ENCODE measurements at regions not wholly inside any gene's neighbourhood (a gene's known extent, or its start where the extent isn't known, plus 50 kb on each side); places are given as distances from the start of the nearest gene placed in this dataset.

DNA sequence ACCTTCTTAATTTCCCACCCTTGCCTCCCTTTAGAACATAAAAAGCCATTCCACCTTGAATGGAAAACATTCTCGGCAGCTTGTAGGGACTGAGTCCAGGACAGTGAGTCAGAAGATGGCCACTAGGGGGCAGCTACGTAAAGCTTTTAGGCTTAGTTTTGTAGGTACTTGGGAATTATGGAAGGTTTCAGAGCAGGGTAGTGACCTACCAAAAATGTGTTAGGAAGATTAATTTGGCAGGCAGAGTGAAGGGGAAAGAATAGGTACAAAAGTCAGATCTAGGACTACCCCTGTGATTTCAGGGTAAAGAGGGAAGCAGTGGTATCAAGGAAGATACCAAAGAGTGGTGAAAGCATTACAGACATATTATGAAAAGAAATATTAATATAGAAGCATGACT, 198.4 kb downstream of the NDFIP2 start:
- DNase-seq = peak; percentile 11

DNA sequence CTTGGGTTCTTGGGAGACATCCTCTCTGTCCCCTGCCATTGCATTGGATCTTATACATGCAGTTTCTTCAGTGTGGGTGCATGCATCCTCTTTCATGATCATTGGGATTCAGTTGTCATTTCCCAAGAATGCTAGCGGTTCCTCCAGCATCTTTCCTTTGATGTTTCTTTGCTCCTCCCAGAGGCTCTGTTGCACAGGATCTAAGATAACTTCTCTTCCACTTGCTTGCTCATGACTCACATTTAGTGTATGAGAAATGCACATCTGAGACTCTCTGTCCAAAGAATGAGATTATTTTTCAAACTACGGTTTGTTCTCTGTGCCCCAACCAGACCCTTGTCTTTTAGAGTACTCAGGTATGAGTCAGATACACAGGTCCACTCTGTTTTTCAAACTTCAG, 197.1 kb downstream of the NDFIP2 start:
- no peak for DNase-seq

DNA sequence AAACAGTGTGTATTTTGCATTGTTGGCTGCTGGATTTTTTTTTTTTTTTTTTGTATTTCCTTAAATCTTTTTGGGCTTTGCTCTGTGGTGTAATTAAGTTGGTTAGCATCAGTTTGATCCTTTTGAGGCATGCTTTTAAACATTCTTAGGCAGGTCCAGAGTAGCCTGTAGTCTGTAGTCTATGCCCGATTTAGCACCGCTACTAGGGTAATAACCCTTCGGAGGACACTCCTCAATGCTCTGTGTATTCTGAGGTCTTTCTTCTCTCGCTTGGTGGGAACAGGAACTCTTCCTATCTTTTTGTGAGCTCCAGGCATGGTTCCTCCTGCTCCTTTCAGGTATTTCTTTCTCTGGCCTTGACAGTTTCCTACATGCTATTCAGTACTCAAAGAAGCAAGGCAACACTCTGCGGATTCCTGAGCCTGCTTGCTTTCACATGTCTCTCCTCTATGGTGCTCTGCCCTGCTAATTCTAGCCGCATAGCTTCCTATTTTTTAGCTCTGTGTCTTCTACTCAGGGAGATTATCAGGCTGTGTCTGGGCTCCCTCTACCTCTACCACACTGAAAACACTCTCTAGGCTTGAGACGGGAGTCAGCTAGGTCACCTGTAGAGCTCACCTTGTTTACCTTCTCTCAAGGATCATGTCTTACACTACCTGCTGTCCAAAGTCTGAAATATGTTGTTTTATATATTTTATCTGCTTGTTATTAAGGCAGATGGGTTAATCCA, 195.1 kb downstream of the NDFIP2 start:
- no peak for DNase-seq

DNA sequence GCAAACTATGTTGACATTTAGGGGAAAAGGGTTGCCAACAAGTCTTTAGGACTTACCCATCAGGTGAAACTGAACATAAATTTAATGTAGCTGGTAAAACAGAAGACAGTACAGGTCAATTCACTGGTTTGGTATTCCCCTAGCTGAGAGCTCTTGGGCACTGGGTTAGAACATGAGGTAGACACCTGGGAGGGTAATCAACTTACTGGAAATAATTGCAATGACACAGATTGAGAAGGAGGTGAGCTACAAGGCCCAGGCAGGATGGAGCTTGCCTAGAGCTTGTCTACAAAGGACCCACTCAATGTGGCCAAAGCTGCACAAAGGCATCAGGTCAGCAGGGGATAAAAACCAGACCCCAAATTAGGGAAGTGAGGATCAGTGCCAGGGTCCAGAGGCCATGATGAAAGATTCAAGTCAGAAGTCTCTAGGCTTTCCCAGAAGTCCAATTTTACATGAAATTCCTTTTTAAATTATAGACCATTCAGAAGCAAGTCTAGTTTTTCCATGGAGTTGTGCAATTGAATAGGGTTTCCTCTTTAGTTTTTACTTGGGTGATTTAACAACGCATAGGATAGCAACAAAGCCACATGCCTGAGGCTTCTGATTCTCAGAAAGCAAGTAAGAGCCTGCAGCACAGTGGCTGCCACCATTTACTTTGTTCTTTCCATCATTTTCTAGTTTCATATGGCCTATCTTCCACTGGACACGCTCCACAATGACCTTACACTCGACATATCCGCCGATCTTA, 194.0 kb downstream of the NDFIP2 start:
- DNase-seq = no peak

DNA sequence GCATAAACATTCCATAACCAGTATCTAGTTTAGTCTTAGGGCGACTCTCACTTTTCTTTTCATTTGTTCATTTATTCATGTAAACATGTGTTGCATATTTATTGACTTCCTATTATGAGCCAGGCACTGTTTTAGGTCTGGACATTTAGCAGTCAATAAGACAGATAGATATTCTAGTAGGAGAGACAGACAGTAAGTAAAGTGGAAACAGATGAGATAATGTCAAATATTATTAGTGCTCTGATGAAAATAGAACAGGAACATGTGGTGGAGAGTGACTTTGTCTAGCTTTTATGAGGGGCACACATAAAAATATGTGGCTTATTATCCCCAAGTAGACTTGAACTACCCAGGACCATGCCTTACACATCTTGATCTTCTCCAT, 193.0 kb downstream of the NDFIP2 start:
- no peak for DNase-seq

DNA sequence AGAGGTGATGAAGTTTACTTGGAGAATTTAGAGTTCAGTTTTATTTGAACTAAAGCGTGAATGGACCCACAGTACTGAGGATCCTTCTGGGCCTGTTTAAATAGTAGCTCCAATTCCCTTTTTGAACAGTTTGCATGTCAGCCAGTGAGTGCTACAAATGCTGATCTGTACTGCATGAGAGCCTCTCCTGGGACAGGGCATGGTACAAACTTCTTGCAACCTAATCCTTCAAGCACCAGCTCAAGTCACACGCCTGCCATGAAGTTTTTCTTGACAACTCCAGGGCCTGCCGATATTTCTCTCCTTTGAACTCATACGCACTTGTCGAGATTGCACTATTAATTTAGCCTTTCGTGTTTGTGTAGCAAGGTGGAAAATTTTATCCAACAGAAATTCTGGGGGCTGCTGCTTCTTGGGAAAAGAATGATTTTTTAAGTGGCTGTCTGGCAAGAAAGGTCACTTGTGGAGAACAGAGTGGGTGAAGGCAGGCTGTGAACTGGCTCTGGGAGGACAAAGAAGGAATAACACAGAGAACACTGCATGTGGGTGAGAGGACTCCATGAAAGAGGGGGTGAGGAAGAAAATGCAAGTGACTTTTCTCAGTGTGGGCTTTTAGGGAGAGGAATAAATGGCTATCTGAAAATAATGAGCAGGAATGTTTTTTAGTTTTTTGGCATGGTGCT, 192.5 kb downstream of the NDFIP2 start:
- no peak for DNase-seq

DNA sequence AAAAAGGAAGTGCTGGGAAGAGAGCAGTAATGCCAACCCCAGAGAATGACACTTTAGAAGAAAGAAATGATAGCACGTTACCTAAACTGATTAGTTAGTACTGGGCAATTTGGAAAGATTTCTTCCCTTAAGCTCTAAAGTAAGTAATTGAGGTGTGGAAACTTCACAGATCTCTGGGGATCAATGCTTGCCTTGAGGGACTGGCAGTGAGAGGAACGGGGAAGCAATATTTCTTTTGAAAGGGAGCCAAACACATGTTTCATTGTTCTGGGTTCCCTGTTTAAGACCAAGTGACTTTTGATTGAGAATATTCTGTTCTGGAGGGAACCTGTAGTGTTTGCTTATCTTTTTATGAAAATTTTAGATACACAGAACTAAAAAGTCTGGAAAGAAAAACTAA, 190.5 kb downstream of the NDFIP2 start:
- DNase-seq = no peak

DNA sequence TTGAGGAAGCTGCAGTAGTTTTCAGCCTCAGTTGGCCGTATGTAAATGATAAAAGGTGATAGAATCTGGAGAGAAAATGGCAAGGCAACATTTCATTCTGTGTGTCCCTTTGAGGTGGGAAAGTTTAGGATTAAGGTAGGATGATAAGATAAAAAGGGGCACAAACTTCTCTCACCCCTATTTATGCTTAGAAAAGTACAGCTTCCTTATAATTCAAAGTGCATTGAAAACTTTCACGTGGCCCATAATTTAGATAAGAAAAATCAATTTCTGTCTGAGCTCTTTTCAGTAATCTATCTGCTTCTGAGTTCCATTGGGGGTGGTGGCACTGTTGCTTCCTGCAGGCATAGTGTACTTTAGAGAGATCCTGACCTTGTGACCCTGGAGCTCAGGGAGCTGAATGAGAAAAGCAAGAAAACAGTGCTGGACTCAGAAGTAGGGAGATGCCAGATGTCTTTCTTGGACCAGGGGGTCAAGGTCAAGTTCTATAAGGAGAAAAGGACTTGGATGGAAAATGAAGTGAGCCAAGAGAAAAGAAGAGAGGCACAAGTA, 187.3 kb downstream of the NDFIP2 start:
- DNase-seq = no peak

DNA sequence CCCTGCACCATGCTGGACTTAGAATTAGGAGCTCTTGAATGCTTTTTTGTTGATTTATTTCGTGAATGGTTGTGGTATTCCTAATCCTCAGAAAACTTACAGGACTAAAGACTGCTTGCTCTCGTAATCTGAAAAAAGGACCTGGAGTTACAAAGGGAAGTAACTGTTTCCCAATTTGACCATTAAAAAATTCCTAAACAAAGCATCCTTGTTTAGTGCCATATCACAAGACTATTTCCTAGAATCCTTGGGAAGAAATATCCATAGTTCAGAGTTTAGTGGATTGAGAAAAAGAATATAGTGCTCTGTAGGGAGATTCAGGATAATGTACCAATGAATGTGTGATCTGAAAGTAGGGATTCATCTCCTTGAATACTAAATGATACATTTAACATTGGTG, 186.8 kb downstream of the NDFIP2 start:
- no peak for DNase-seq

DNA sequence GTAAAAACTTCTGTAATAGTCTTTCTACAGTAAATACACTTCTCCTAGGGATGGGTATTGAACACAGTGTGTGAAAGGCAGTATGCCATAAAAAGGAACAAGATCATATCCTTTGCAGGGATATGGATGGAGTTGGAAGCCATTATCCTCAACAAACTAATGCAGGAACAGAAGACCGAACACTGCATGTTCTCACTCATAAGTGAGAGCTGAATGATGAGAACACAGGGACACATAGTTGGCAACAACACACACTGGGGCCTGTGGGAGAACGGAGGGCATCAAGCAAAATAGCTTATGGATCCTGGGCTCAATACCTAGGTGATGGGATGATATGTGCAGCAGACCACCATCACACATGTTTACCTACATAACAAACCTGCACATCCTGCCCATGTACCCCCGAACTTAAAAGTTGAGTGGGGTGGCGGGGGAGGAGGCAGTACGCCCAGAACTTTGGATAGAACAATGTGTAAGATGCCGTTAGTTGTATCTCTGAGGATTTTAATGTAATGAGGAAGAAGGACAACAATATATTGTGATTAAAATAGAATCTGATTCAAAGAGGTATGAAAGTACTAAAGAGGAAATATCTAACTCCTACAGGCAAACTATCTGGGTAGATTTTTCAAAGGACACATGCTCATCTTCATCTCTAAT, 183.2 kb downstream of the NDFIP2 start:
- no peak for DNase-seq

DNA sequence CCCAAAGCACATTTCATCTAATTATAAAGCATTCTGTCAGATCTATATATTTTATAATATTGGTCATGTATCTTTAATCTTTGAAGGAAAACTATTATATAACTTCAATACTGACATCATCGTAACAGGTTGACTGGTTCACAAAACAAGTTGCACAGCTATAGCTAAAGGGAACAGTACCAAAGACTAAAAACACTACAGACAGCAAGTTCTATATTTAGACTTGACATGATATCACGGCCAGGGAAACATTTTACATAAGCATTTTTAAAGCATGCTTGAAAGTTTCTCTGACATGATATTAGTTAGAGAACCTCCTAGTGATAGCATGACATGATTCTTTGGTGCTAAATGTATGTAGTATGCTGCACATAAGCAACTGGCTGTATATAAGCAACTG, 182.5 kb downstream of the NDFIP2 start:
- no peak for DNase-seq

DNA sequence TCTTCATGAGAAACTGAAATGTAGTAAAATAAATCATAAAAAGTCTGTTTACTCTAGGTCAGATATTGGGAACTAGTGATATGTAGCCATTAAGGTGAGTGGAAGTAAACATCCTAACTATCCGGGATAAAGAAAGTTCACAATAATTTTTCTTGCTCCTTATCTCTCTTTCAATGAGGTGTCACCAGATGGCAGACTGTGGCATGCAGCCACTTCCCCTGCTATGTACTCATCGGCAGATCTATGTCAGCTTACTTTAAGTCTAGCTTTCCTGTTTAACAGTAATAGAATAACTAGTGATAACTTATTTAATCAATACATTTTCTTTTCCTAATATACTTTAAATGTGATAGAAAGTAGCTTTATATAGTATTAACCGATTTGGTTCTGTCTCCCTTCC, 181.9 kb downstream of the NDFIP2 start:
- no peak for DNase-seq

DNA sequence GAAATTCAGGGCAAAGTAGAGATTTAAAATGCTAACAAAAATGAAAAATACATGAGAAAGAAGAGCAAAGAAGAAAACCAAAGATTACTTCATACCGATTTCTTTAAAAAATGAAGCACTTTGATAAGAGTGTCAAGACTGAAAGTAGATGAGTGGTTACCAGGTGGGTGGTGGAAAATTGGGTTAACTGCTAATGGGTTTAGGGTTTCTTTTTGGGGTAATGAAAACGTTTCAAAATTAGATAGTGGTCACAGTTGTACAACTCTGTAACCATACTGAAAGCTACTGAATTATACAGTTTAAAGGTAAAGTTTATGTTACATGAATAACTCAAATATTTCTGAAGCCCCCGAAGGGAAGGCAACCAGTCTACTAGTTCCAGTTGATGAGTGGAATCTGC, 179.4 kb downstream of the NDFIP2 start:
- DNase-seq = no peak

DNA sequence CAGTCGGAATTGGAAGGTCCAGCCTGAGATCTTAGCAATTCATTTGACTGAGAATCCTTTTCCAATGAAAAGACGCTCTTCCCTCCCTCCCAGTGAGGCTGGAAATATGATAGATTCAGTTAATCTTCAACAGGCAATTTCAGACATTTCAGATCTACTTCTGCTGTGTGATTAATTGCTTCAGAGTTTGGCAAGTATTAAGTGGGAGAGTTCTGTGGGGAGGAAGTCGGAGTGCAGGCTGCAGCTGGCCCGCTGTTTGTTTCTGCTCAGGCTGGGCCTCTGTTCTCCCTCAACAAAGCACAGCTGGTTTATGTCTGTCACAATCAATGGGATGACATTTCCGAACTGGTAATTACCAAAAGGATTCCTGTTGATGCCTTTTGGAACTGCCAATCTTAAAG, 178.2 kb downstream of the NDFIP2 start:
- DNase-seq = no peak

DNA sequence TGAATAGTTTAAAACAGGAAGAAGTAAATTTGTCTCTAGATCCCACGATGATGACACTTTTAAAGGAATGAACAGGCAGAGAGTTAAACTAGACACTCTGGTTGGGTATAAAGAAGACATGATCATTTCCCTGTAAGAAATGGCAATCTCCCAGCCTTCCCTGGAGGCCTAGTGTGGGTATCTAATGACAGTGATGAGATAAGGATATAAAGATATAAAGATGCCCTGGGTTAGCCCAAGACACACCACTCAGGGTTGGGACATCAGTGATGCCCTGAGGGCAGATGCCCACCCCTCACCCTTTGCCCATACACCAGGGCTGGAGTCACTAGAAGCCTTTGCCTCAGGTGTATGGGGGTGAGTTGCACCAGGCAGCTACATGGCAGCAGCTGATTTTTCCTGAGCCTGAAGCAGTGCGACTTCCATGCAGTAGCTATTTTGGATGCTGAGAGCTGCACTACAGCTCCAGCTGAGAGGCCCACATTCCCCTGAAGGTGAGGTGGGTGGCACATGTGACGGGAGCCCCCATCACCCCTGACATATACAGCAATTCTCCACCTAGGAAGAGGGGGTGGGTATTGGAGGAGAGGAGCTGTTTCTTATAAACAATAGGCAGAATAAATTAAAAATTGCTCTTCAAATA, 177.5 kb downstream of the NDFIP2 start:
- DNase-seq = no peak

DNA sequence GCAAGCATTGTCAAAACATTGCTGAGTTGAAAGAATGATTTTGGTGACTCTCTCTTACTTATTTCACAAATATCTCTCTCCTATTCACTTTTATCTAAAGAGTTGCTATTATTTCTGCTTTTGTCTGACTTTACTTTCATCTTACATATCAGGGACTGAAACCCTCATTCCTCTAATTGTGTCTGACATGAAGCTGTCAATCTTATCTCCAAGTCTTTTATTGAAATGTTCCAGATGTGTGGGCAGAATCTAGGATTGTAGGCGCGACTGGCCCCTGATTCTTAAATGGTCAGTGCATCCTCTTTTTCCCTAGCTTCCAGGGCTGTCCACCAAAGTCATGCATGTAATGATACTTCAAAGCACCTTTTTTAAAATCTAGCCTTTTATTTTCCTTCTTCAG, 174.6 kb downstream of the NDFIP2 start:
- DNase-seq = no peak

DNA sequence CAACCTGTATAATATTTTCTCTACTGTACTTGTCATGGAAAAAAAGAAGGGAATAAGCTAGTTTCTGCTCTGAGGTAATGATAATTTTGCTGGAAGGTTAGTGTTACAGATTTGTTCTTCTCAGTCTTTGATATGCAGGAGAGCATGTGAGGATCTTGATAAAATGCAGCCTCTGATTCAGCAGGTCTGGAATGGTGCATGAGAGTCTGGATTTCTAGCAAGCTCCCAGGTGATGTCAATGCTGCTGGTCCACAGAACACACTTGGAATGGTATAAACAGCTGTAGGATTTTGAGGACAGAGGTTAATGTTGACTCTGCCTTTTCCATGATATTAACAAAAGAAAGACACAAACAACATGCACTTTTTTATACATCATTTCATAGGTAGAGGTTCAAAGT, 173.6 kb downstream of the NDFIP2 start:
- DNase-seq = no peak

DNA sequence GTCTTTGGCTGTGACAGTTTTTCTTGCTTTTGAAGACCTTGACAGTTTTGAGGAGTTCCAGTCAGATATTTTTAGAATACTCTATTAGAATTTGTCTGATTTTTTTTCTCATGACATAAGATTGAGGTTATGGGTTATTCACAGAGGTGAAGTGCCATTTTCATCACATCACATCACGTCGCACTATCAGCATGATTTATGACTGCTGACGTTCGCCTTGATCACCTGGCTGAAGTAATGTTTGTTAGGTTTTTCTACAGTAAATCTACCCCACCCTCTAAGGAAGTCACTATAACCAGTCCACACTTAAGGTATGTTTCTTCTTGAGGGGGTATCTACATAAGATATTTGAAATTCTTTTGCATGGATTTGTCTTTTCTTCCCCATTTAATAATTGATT, 169.7 kb downstream of the NDFIP2 start:
- no peak for DNase-seq

DNA sequence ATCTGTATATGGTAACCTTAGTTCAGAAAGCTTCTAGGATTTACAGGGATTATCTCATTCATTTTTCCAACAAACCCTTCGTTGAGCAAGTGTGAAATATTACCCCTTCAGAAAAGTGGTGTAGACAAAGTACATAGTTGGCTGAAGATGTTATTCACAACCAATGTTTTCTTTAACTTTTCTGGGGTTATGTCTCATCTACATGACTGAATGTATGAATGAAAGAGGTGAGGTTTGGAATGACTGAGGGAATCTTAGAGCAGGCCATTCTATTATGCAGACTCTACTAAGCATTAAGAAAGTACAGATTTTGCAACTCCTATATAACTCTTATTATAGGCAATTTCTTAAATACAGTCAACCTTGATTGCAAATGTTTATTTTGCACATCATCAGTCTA, 167.2 kb downstream of the NDFIP2 start:
- no peak for DNase-seq

DNA sequence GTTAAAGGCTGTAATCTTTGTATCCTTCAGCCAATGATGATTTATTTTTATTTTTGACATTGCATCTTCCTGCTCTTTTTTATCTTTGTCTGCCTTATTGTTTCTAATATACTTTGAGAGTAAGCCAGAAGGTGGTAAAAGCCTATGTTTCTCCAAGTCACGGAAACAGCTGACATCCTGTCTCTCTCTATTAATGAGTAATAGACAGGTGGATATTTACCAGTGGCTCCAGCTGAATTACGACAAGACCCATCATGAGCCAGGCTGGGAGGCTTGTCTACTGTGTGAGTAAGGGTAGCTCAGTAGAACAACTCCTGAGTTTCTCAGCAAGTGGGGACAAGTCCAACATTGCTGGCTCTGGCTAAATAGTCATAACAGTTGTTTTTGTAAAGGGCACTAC, 166.6 kb downstream of the NDFIP2 start:
- DNase-seq = no peak

DNA sequence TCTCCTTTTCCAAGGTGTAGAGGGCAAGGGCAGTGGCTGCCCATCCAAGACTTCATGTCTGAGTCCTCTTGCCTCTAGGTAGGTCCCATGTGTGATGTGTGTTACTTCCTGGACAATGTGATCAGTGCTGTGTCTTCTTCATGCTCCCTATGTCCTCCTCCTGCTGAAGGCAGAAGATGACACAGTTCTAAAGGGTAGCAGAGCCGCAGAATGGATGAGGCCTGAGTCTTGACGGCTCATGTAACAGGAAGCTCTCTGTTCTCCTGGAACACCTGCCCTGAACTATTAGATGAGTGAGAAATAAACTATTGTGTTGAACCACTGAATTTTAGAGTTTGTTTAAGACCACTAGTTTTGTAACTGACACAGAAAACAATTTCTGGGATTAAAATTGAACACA, 165.9 kb downstream of the NDFIP2 start:
- DNase-seq = no peak

DNA sequence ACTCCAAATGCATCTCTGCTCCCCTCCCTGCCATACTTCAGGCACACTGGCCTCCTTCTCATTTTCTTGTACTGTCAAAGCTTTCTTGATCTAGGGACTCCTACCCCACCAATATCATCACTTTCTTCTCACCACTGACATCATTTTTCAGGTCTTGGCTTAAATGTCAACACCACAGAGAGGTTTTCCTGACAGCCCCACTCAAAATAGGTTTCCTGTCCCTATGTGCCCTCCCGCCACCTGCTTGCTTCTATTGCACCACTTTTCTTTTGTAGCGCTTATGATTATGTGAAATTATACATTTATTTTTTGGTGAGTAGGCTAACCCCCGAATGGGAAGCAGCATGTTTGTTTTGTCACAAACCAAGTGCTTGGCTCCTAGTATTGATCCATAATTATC, 164.6 kb downstream of the NDFIP2 start:
- no peak for DNase-seq

DNA sequence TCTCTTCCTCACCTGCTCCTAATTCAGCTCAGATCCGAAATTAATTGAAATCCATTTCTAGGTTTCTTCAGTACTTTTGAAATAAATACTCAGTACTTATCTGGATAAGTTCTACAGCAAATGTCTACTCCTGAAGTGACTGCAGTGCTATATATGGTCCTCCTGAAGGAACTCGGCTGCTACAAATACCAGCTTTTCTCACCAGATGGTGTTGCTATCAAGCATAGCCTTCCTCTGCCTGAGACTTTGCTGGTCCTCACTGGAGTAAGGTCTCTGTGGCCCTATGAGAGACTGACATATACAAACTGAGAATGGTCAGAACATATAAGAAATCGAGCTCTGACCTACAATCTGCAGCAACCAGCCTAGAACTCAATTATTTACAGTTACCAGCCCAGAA, 161.6 kb downstream of the NDFIP2 start:
- no peak for DNase-seq
